ENCODE measurements at regions not wholly inside any gene's neighbourhood (a gene's known extent, or its start where the extent isn't known, plus 50 kb on each side); places are given as distances from the start of the nearest gene placed in this dataset.
A peak's percentile ranks its signal among the peaks of the same experiment; 100 is the strongest.

GRCh38 chr1:55654171-55654570 lies 439.0 kb upstream of the USP24 start:
- Mint-ChIP-seq H3K27me3 (peaks cover 8 to 13% of the 10 kb centered on the region in 2 donors), H3K36me3 (no peaks in the 10 kb centered on the region), H3K9me3 (no peaks in the 10 kb centered on the region), H3K4me3 (no peak overlapping the region), H3K27ac (no peak overlapping the region), H3K4me1 (no peaks in the 10 kb centered on the region)
- ATAC-seq (replicated peaks) = no peak
- no peak for DNase-seq

GRCh38 chr1:55650444-55650843 lies 435.3 kb upstream of the USP24 start:
- no peak for DNase-seq
- H3K27me3 Mint-ChIP-seq = peaks cover 8 to 9% of the 10 kb centered on the region in 2 donors

GRCh38 chr1:55646181-55646580 lies 431.0 kb upstream of the USP24 start:
- no peaks in the 10 kb centered on the region for H3K9me3 Mint-ChIP-seq
- no peaks in the 10 kb centered on the region for H3K36me3 Mint-ChIP-seq
- no peak overlapping the region for H3K27ac Mint-ChIP-seq
- peaks cover 8 to 10% of the 10 kb centered on the region in 2 donors for H3K27me3 Mint-ChIP-seq
- DNase-seq = no peak
- no peak overlapping the region for H3K4me3 Mint-ChIP-seq
- ATAC-seq (replicated peaks) = no peak
- peaks cover 1 to 2% of the 10 kb centered on the region in 2 donors for H3K4me1 Mint-ChIP-seq

More at GRCh38 chr1:55650444-55650843, 435.3 kb upstream of the USP24 start:
- Mint-ChIP-seq H3K27ac (no peak overlapping the region), H3K9me3 (no peaks in the 10 kb centered on the region), H3K4me3 (no peak overlapping the region), H3K4me1 (no peaks in the 10 kb centered on the region), H3K36me3 (no peaks in the 10 kb centered on the region)
- ATAC-seq (replicated peaks) = no peak

- H3K9me3 Mint-ChIP-seq = no peaks in the 10 kb centered on the region
- H3K36me3 Mint-ChIP-seq = no peaks in the 10 kb centered on the region
- H3K27ac Mint-ChIP-seq = no peak overlapping the region
- no peak overlapping the region for H3K4me3 Mint-ChIP-seq
- no peak for DNase-seq
- H3K27me3 Mint-ChIP-seq = peaks cover 8% of the 10 kb centered on the region in 2 donors
- peaks cover 4 to 5% of the 10 kb centered on the region in 2 donors for H3K4me1 Mint-ChIP-seq
- no peak for ATAC-seq (replicated peaks)
Measured at GRCh38 chr1:55645270-55645669, 430.1 kb upstream of the USP24 start.

- peaks cover 4 to 5% of the 10 kb centered on the region in 2 donors for H3K4me1 Mint-ChIP-seq
- ATAC-seq (replicated peaks) = no peak
- no peak overlapping the region for H3K27ac Mint-ChIP-seq
- H3K36me3 Mint-ChIP-seq = no peaks in the 10 kb centered on the region
- no peak overlapping the region for H3K4me3 Mint-ChIP-seq
- no peak for DNase-seq
- no peaks in the 10 kb centered on the region for H3K9me3 Mint-ChIP-seq
- peaks cover 7 to 8% of the 10 kb centered on the region in 2 donors for H3K27me3 Mint-ChIP-seq
Measured at GRCh38 chr1:55641947-55642346, 426.8 kb upstream of the USP24 start.

GRCh38 chr1:55640708-55641473 lies 425.7 kb upstream of the USP24 start:
- Mint-ChIP-seq H3K27ac (no peak overlapping the region), H3K9me3 (no peaks in the 10 kb centered on the region), H3K27me3 (peaks cover 2 to 7% of the 10 kb centered on the region in 2 donors), H3K4me3 (peak overlapping the region; percentile 73 to 75), H3K36me3 (no peaks in the 10 kb centered on the region), H3K4me1 (peaks cover 4 to 5% of the 10 kb centered on the region in 2 donors)
- ATAC-seq (replicated peaks) = peak; percentile 80
- DNase-seq = peak; percentile 10

GRCh38 chr1:55639526-55639925 lies 424.4 kb upstream of the USP24 start:
- H3K27me3 Mint-ChIP-seq = peaks cover 6 to 11% of the 10 kb centered on the region in 2 donors
- no peak for ATAC-seq (replicated peaks)
- H3K27ac Mint-ChIP-seq = no peak overlapping the region
- H3K36me3 Mint-ChIP-seq = no peaks in the 10 kb centered on the region
- H3K4me3 Mint-ChIP-seq = no peak overlapping the region
- no peaks in the 10 kb centered on the region for H3K9me3 Mint-ChIP-seq
- H3K4me1 Mint-ChIP-seq = peaks cover 4 to 5% of the 10 kb centered on the region in 2 donors
- no peak for DNase-seq

GRCh38 chr1:55639051-55639450 lies 423.9 kb upstream of the USP24 start:
- H3K9me3 Mint-ChIP-seq = no peaks in the 10 kb centered on the region
- H3K4me3 Mint-ChIP-seq = no peak overlapping the region
- H3K4me1 Mint-ChIP-seq = peaks cover 4 to 5% of the 10 kb centered on the region in 2 donors
- H3K27me3 Mint-ChIP-seq = peaks cover 6 to 11% of the 10 kb centered on the region in 2 donors
- ATAC-seq (replicated peaks) (no peak), DNase-seq (no peak)
- H3K27ac Mint-ChIP-seq = no peak overlapping the region
- no peaks in the 10 kb centered on the region for H3K36me3 Mint-ChIP-seq

GRCh38 chr1:55636696-55637095 lies 421.5 kb upstream of the USP24 start:
- H3K27me3 Mint-ChIP-seq = peaks cover 6 to 7% of the 10 kb centered on the region in 2 donors
- no peak overlapping the region for H3K27ac Mint-ChIP-seq
- ATAC-seq (replicated peaks) = no peak
- H3K4me3 Mint-ChIP-seq = no peak overlapping the region
- H3K4me1 Mint-ChIP-seq = peaks cover 4 to 5% of the 10 kb centered on the region in 2 donors
- no peaks in the 10 kb centered on the region for H3K9me3 Mint-ChIP-seq
- H3K36me3 Mint-ChIP-seq = no peaks in the 10 kb centered on the region
- no peak for DNase-seq

- DNase-seq (no peak), ATAC-seq (replicated peaks) (no peak)
- no peak overlapping the region for H3K4me3 Mint-ChIP-seq
Measured at GRCh38 chr1:55635856-55636255, 420.7 kb upstream of the USP24 start.

GRCh38 chr1:55634516-55634915 lies 419.4 kb upstream of the USP24 start:
- H3K36me3 Mint-ChIP-seq = no peaks in the 10 kb centered on the region
- H3K4me1 Mint-ChIP-seq = no peaks in the 10 kb centered on the region
- no peaks in the 10 kb centered on the region for H3K9me3 Mint-ChIP-seq
- ATAC-seq (replicated peaks) (no peak), DNase-seq (no peak)
- H3K27ac Mint-ChIP-seq = no peak overlapping the region
- no peak overlapping the region for H3K4me3 Mint-ChIP-seq
- peaks cover 6 to 7% of the 10 kb centered on the region in 2 donors for H3K27me3 Mint-ChIP-seq

More at GRCh38 chr1:55635856-55636255, 420.7 kb upstream of the USP24 start:
- Mint-ChIP-seq H3K4me1 (peaks cover 0 to under 1% of the 10 kb centered on the region in 2 donors), H3K27me3 (peaks cover 6 to 7% of the 10 kb centered on the region in 2 donors), H3K9me3 (no peaks in the 10 kb centered on the region), H3K36me3 (no peaks in the 10 kb centered on the region), H3K27ac (no peak overlapping the region)

- no peak for DNase-seq
- no peak overlapping the region for H3K27ac Mint-ChIP-seq
- H3K36me3 Mint-ChIP-seq = no peaks in the 10 kb centered on the region
Measured at GRCh38 chr1:55632906-55633305, 417.7 kb upstream of the USP24 start.

GRCh38 chr1:55632058-55632457 lies 416.9 kb upstream of the USP24 start:
- no peak for ATAC-seq (replicated peaks)
- Mint-ChIP-seq H3K36me3 (no peaks in the 10 kb centered on the region), H3K9me3 (no peaks in the 10 kb centered on the region), H3K27ac (no peak overlapping the region), H3K4me3 (no peak overlapping the region), H3K4me1 (no peaks in the 10 kb centered on the region), H3K27me3 (peaks cover 6 to 9% of the 10 kb centered on the region in 2 donors)
- no peak for DNase-seq

More at GRCh38 chr1:55632906-55633305, 417.7 kb upstream of the USP24 start:
- Mint-ChIP-seq H3K9me3 (no peaks in the 10 kb centered on the region), H3K4me3 (no peak overlapping the region), H3K4me1 (no peaks in the 10 kb centered on the region), H3K27me3 (peaks cover 6 to 7% of the 10 kb centered on the region in 2 donors)
- ATAC-seq (replicated peaks) = no peak

GRCh38 chr1:55631509-55631908 lies 416.3 kb upstream of the USP24 start:
- Mint-ChIP-seq H3K9me3 (no peaks in the 10 kb centered on the region), H3K36me3 (no peaks in the 10 kb centered on the region), H3K27me3 (peaks cover 6 to 9% of the 10 kb centered on the region in 2 donors), H3K4me3 (no peak overlapping the region), H3K4me1 (no peaks in the 10 kb centered on the region), H3K27ac (no peak overlapping the region)
- ATAC-seq (replicated peaks) = no peak
- DNase-seq = no peak

- Mint-ChIP-seq H3K4me3 (no peak overlapping the region), H3K9me3 (peaks cover 0 to 2% of the 10 kb centered on the region in 2 donors), H3K4me1 (no peaks in the 10 kb centered on the region), H3K36me3 (no peaks in the 10 kb centered on the region), H3K27me3 (peaks cover 0 to 5% of the 10 kb centered on the region in 2 donors), H3K27ac (no peak overlapping the region)
- DNase-seq (no peak), ATAC-seq (replicated peaks) (no peak)
Measured at GRCh38 chr1:55626326-55626725, 411.2 kb upstream of the USP24 start.
